NCI-H2196 (cell line): ENCODE measurements at regions not wholly inside any gene's neighbourhood (a gene's known extent, or its start where the extent isn't known, plus 50 kb on each side); places are given as distances from the start of the nearest gene placed in this dataset.

Source experiments
- DNase-seq: peaks from one replicate; lab custom pipeline; 2025; ENCODE audit not compliant: unreplicated experiment; lab: John Stamatoyannopoulos, UW

DNA sequence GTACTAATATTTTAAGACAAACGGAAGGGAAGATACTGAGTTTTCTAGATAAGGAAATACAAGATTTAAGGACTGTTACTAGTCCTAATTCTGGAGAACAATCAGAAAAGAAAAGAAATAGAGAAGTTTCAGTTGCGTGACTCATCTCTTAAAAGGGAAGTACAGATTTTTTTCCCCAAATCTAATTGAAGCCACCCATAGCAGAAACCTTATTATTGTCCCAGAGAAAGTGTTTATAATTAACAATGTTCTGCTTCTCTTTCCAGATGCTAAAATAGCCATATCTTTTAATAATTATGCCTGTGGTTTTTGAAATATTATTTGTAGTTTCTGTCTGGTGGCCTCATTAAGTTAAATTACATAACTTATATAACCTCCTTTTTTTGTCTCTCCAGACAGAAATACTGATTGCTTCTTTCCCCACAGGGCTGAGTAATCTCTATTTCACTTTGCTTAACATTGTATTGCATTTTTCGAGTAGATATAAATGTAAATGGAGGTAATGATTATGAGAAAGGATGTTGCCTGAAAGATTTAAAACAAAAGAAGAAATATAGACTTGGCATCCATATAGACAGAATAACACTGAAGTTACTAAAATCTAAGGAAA, 240.7 kb upstream of the MBL2 start:
- DNase-seq = no peak

DNA sequence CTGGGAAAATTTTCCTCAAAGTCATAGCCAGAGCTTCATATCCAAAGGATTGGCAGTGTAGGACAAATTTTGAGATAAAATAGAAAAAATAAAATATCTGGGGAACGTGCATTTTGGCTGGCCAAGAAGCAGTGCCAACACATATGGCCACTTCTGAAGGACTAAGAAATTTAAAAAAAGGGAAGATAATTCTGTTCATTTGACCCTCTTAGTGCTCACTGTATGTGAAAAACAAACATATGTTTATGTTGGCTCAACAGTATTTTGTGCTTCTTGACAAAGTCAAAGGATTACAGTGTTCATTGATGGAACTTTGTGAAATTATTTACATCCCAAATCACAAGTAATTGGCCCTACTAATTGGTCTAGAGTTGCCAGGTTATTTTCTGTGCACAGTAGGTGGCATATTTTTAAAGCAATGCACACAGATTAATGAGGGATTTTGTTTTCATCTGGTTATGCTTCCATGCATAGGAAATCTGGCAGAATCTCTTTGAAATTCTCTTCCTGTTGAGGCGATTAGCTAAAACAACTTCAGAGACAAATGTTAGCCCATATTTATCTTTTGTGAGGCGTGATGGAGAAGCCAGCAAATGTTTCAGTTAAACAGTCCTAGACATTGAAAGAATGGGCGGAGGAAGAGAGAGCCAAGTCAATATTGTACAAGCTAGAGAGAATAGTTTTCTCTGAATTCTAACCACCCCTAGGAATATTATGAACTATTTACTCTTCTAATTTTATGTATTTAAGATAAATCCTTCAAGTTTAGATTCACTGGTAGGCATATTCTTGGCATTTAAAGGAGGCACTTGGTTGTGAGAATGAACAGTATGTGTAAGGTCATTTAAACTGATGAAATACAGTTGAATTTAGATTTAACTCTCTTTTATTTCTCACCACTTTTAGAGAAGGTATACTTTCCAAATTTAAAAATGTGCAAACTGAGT, 237.7 kb upstream of the MBL2 start:
- no peak for DNase-seq

DNA sequence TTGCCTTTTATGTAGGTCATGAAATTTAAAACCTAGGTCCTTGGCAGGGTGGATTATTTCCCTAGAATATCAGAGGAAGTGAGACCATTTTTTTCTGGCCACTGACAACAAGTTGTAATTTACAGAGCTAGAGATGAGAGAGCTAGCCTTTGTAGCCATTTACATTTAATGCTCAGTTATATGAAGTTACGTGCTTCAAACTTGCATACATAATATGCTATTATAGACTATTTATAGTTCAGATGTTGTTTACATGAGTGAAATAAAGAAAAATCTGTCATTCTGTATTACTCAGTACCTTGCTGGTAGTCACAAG, 234.9 kb upstream of the MBL2 start:
- DNase-seq = no peak

GRCh38 chr10:53006663-53007526, 234.3 kb upstream of the MBL2 start:
- DNase-seq = no peak

DNA sequence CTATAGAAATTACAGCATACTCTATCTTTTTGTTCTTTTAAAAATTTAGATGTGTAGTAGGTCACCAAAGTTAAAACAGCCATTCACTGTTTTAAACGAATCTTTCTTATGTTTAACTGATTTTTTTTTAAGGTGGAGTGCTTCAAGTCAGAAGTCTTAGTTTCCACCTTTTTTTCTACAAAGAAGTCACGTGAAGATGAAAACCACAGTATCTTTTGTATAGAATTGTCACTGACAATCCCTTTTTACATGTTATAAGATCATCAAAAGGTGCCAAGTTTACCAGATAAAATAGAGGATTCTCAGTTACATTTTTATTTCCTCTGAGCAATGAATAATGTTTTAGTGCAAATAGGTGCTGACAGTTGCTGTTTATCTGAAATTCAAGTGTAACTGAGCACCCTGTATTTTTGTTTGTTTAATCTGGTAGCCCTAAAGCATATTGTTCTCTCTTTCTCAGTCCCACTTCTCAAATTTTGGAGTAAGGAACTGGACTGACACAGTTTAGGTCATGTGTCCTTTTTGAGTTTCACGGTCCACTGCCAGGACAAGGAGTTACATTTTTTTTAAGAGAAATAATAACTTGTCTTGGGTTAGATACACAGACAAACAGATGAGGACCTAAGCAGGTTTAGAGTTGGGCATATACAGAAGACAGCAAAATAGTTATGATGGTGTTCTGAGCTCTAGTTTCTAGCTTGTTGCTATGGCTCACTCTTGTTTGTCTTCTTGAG, 233.2 kb upstream of the MBL2 start:
- no peak for DNase-seq

- DNase-seq = no peak
These were observed 230.5 kb upstream of the MBL2 start for GRCh38 chr10:53003094-53003493.

DNA sequence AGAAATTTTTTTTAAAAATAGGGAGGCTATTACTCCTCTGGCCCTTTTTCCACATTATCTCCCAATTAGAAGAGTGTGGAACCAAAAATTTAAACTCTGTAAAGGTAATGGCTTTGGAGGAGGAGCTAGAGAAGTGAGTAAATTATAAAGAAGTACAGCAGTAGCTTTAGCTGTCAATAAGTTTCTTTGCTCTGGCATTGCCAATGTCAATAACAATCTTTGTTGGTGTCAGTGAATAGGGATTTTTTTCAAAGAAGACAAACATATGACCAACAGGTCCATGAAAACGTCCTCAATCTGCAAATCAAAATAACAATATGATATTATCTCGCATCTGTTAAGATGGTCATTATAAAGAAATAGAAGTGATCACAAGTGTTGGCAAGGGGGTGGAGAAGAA, 227.1 kb upstream of the MBL2 start:
- no peak for DNase-seq

- no peak for DNase-seq
These were observed 226.7 kb upstream of the MBL2 start for GRCh38 chr10:52999258-52999657.

- DNase-seq = no peak
These were observed 224.4 kb upstream of the MBL2 start for GRCh38 chr10:52997007-52997406.

- DNase-seq = no peak
These were observed 221.8 kb upstream of the MBL2 start for GRCh38 chr10:52994370-52994769.

DNA sequence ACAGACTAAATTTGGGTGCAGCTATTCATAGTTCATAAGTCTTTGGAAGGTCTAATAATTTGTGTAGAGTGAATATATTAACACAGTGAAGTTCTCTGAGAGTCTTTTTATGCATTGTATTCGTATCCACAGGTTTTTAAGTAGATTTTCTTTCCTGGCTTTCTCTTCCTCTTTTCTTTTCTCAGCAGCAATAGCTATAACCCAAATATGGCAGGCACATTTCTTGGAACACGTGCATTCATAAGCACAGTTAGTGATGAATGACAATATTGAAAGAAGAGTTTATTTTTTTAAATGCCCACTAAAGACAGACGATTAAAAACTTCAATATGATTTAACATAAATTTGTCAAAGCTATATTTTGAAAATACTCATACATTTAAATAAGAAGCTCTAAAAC, 220.5 kb upstream of the MBL2 start:
- no peak for DNase-seq

DNA sequence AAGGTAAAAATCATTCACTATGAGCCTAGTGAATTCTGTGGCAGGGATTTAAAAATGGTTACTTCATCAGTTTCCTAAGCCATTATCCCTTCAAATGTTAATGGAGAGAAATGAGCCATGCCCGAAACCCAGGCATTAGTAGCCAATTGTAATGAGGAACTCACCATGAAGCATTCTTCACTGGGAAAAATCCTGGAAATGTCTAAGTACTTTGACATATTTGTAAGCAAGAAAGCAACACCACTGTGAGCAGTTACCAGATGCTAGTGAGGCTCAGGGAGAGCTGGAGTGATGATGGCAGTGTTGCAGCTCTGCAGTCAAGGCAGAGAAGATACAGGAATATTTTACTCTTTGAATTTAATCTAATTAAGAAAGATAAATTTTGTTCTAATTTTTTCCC, 220.0 kb upstream of the MBL2 start:
- no peak for DNase-seq

GRCh38 chr10:52988923-52989322, 216.3 kb upstream of the MBL2 start:
- no peak for DNase-seq

DNA sequence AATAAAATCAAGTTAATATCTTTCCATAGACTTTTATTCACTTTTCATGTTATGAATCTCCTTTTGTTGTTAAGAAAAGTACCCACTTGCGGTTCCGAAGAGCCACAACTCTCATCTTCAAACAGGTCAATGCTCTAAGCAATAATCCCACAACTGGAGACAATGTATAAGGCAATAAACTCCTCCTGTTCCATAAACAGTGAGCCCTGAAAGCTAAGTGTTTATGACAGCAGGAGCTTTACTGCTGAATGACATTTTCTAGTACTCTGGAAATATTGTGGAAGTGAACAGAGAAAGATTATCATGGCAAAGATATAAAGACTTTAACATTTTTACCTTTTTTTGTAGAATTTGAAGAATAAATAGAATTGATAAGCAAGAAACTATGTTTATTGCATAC, 213.5 kb upstream of the MBL2 start:
- no peak for DNase-seq

GRCh38 chr10:52984169-52984568, 211.6 kb upstream of the MBL2 start:
- no peak for DNase-seq

- DNase-seq = no peak
These were observed 206.9 kb upstream of the MBL2 start for GRCh38 chr10:52979295-52979990.

- DNase-seq = no peak
These were observed 205.0 kb upstream of the MBL2 start for GRCh38 chr10:52977581-52977980.

DNA sequence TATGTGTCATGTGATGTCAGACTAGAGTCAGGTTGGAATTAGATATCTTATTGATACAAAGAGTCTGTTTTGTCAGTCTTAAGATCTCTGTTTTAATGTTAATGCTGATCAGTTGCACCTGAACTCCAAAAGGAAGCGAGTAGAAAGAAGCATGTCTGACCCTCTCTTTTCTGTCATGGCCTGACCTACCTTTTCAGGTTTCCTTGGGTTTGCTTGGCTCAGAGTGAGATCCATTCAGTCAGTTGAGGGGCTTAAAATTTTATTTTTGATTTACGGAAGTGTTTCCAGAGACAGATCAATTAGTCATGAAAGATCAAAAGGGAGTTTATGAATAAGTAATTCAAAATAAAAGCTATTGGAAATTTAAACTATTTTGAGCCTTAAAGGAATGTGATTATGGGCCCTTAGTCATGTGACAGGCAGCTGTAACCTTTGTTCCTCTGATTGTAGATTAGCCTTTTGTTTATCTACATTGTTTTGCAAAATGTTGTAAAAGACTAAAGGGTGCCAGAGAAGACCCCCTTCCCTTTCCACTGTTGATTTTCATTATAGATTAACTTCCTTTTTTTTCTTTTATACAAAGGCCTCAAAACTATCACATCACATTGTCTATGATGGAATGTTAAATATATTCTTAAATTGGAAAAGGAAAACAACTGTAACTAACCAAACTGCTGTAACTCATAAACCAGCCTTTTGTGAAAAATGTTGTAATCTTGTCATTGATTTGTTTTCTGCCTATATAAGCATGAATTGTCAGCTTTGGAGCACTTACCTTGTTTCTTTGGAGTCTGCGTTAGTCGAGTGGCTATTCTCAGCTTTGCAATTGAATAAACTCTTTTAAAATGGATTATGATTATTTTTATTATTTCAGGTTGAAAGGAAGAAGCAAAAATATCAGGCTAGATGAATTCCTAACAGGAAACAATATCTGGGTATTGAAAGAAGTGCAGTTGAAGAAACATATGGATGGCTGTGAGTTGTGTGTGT, 195.5 kb upstream of the MBL2 start:
- DNase-seq = no peak

DNA sequence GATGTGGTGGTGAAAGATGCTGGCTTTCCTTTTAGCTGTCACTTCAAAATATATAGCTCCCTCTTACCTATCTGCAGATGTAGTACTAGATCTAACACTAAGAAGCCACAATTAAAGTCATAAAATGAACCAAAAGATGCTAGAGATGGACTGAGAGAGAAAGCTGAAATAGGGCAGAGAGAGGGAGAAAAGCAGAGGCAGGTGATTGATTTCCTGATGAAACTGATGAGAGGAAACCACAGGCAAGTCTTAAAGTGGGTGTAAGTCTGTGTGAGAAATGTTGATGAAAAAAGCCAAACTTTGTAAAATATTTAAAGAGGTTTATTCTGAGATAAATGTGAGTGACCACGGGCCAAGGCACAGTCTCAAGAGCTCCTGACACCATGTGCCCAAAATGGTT, 194.3 kb upstream of the MBL2 start:
- DNase-seq = no peak
